ENCODE measurements at regions not wholly inside any gene's neighbourhood (a gene's known extent, or its start where the extent isn't known, plus 50 kb on each side); places are given as distances from the start of the nearest gene placed in this dataset.

- no peaks in the 10 kb centered on the region for H4K20me1 ChIP-seq (ENCODE audit: insufficient read depth, low read length)
- H3K36me3 ChIP-seq (replicated peaks; ENCODE audit: insufficient read depth, low read length): no peaks in the 10 kb centered on the region
- 0 out of 2 replicates have a peak, but pooled peaks cover 3% of the 10 kb centered on the region for H3F3A ChIP-seq (ENCODE audit: insufficient read depth, low read length)
- H3K4me1 ChIP-seq (ENCODE audit: low read length): peaks cover 10% of the 10 kb centered on the region; the same call in 1 of the 2 replicates
- H3K27me3 ChIP-seq (replicated peaks; ENCODE audit: insufficient read depth, low read length): no peaks in the 10 kb centered on the region
- H3K9me3 ChIP-seq (replicated peaks; ENCODE audit: insufficient read depth, low read length): no peaks in the 10 kb centered on the region
- H3K9ac ChIP-seq (ENCODE audit: low read length): no peak overlapping the region; the same call in 1 of the 2 replicates
- peak overlapping the region; percentile 71; the same call in 1 of the 2 replicates for H2AFZ ChIP-seq (ENCODE audit: low read length)
- H3K4me2 ChIP-seq (ENCODE audit: low read depth, low read length): peak overlapping the region; percentile 74
- no peak for DNase-seq
- peak overlapping the region; percentile 85 for H3K4me3 ChIP-seq (ENCODE audit: low read length)
- H3K27ac ChIP-seq (ENCODE audit: low read length): no peak overlapping the region
- no peaks in the 10 kb centered on the region for H3K9me2 ChIP-seq (replicated peaks; ENCODE audit: insufficient read depth, low read length)
- TF ChIP-seq CTCF (IDR thresholded peaks at IDR 0.05; ENCODE audit: low read length): no peak
- TF ChIP-seq EZH2 (optimal IDR thresholded peaks at IDR 0.05; ENCODE audit: low read depth, low read length): no peak
- TF ChIP-seq EZH2phosphoT487 (IDR thresholded peaks at IDR 0.05; ENCODE audit: low read length): no peak
- no peaks in the 10 kb centered on the region for H3K79me2 ChIP-seq (ENCODE audit: low read length)
These were observed 100.8 kb upstream of the TENM3 start for GRCh38 chr4:182142176-182143085.

DNA sequence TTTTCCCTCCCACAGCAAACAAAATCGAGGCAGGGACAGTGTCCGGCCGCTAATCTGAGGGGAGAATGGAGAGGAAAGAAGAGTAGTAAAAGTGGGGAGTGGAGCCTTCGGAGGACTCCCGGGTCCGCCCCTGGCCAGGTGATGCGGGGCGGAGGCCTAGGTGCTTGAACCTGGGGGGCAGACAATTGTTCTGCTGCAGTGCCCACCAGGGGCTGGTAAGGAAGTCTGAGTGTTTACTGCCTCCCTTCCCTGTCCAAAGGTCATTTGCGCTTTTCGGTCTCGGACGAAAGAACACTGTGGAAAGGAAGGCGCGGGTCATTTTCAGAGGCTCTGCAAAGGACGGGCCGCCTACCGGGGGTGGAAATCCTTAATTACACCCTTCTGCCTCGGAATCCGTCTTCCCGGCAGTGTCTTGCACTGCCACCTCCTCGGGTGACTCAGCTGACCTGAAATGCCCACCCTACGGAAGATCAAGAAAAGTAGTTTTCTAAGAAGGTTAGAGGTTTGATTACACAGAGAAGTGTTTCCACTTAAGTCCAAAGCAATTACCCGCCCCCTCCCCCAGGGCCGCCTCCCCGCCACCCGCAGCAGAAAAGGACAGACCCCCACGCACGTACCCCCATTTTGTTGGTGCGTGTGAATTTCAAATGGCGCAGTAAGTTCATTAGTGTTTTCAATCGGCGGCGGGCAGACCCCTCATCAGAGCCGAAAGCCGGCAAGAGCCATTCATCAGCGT lies 99.9 kb upstream of the TENM3 start:
- no peaks in the 10 kb centered on the region for H3K79me2 ChIP-seq (ENCODE audit: low read length)
- TF ChIP-seq EZH2phosphoT487 (IDR thresholded peaks at IDR 0.05; ENCODE audit: low read length): no peak
- TF ChIP-seq EZH2 (optimal IDR thresholded peaks at IDR 0.05; ENCODE audit: low read depth, low read length): no peak
- no peak for TF ChIP-seq CTCF (IDR thresholded peaks at IDR 0.05; ENCODE audit: low read length)
- peak overlapping the region; percentile 71 for H2AFZ ChIP-seq (ENCODE audit: low read length)
- 0 out of 2 replicates have a peak, but pooled peaks cover 3% of the 10 kb centered on the region for H3F3A ChIP-seq (ENCODE audit: insufficient read depth, low read length)
- no peaks in the 10 kb centered on the region for H3K9me3 ChIP-seq (replicated peaks; ENCODE audit: insufficient read depth, low read length)
- H3K9ac ChIP-seq (ENCODE audit: low read length): peak overlapping the region; percentile 80; the same call in 1 of the 2 replicates
- no peaks in the 10 kb centered on the region for H3K9me2 ChIP-seq (replicated peaks; ENCODE audit: insufficient read depth, low read length)
- H3K27me3 ChIP-seq (replicated peaks; ENCODE audit: insufficient read depth, low read length): no peaks in the 10 kb centered on the region
- DNase-seq: no peak
- peaks cover 10% of the 10 kb centered on the region; the same call in 1 of the 2 replicates for H3K4me1 ChIP-seq (ENCODE audit: low read length)
- no peaks in the 10 kb centered on the region for H3K36me3 ChIP-seq (replicated peaks; ENCODE audit: insufficient read depth, low read length)
- no peaks in the 10 kb centered on the region for H4K20me1 ChIP-seq (ENCODE audit: insufficient read depth, low read length)
- H3K4me3 ChIP-seq (ENCODE audit: low read length): peak overlapping the region; percentile 85
- H3K4me2 ChIP-seq (ENCODE audit: low read depth, low read length): peak overlapping the region; percentile 74
- no peak overlapping the region for H3K27ac ChIP-seq (ENCODE audit: low read length)

- Histone ChIP-seq H3K4me1 (ENCODE audit: low read length) (peaks cover 5% of the 10 kb centered on the region; the same call in 1 of the 2 replicates), H3F3A (ENCODE audit: insufficient read depth, low read length) (0 out of 2 replicates have a peak, but pooled peaks cover 3% of the 10 kb centered on the region), H3K9ac (ENCODE audit: low read length) (peak overlapping the region; percentile 80), H3K27ac (ENCODE audit: low read length) (peak overlapping the region; percentile 34; the same call in 1 of the 2 replicates), H3K4me3 (ENCODE audit: low read length) (peak overlapping the region; percentile 85), H3K9me3 (replicated peaks; ENCODE audit: insufficient read depth, low read length) (no peaks in the 10 kb centered on the region), H4K20me1 (ENCODE audit: insufficient read depth, low read length) (no peaks in the 10 kb centered on the region), H3K27me3 (replicated peaks; ENCODE audit: insufficient read depth, low read length) (no peaks in the 10 kb centered on the region), H3K36me3 (replicated peaks; ENCODE audit: insufficient read depth, low read length) (no peaks in the 10 kb centered on the region), H3K9me2 (replicated peaks; ENCODE audit: insufficient read depth, low read length) (no peaks in the 10 kb centered on the region), H3K4me2 (ENCODE audit: low read depth, low read length) (peak overlapping the region; percentile 74), H3K79me2 (ENCODE audit: low read length) (no peaks in the 10 kb centered on the region), H2AFZ (ENCODE audit: low read length) (peak overlapping the region; percentile 71)
- peak; percentile 64 for DNase-seq
- TF ChIP-seq EZH2phosphoT487 (IDR thresholded peaks at IDR 0.05; ENCODE audit: low read length): no peak
- TF ChIP-seq CTCF (IDR thresholded peaks at IDR 0.05; ENCODE audit: low read length): no peak
- no peak for TF ChIP-seq EZH2 (optimal IDR thresholded peaks at IDR 0.05; ENCODE audit: low read depth, low read length)
These were observed 99.2 kb upstream of the TENM3 start for GRCh38 chr4:182143822-182144625.

All from MM.1S (cell line).